Chondrocyte (in vitro differentiated cells): ENCODE measurements at regions not wholly inside any gene's neighbourhood (a gene's known extent, or its start where the extent isn't known, plus 50 kb on each side); places are given as distances from the start of the nearest gene placed in this dataset.
"Not testable (repeated sequence)": the region's sequence is repeated elsewhere in the genome, so short reads cannot be mapped to it uniquely, and the experiment has no call there.

Experiments used
- DNase-seq: peaks from one replicate; pipeline ENCODE4 v3.0.0; 2021; ENCODE audit warnings: mixed read lengths, low spot score
- H3K27ac Mint-ChIP-seq: one replicate; pipeline ENCODE4 v1.8.0; 2021; ENCODE audit warnings: mild to moderate bottlenecking, moderate library complexity, mixed read lengths; ENCODE audit not compliant: unreplicated experiment
- H3K27me3 Mint-ChIP-seq: 2 replicates; pipeline ENCODE4 v1.8.0; 2021; ENCODE audit warnings: low read depth, mixed read lengths
- H3K36me3 Mint-ChIP-seq: 2 replicates; pipeline ENCODE4 v1.8.0; 2021; ENCODE audit warnings: low read depth, mixed read lengths
- H3K4me1 Mint-ChIP-seq: 2 replicates; pipeline ENCODE4 v1.8.0; 2021; ENCODE audit warnings: low read depth, mild to moderate bottlenecking, mixed read lengths
- H3K4me3 Mint-ChIP-seq: one replicate; pipeline ENCODE4 v1.8.0; 2021; ENCODE audit warnings: mild to moderate bottlenecking, moderate library complexity, mixed read lengths; ENCODE audit not compliant: unreplicated experiment
- H3K9me3 Mint-ChIP-seq: 2 replicates; pipeline ENCODE4 v1.8.0; 2021; ENCODE audit warnings: low read depth, mixed read lengths
- TF ChIP-seq, protein P1 (sequence below): fragments of 200-600 bp; sonication (generic); IDR thresholded peaks from 2 replicates; pipeline ENCODE4 v1.5.0; 2021; ENCODE audit warnings: antibody characterized with exemption, mild to moderate bottlenecking, moderate library complexity

DNA sequence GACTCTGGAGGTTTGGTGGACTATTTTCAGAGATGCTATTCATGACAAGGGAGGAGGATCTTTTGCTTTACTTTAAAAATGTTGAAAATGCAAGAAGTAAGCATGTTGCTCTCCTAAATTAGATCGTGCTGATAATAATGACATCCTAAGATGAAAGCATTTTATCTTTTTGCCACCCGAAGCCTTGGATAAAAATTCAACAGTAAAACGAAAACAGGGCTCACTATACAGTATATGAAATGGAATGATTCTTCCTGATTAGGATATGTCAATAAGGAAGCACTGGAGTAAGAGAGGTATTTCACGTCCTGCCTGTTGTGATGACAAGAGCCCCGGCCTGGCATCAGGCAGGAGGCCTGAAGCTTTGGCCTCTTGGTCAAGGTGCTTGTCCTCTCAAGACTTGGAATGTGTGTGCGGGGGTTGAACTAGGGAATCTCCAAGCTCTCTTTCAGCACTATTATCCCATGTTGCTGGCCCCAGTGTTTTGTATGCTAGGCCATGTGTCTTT, 306.0 kb downstream of the MTX2 start:
- Mint-ChIP-seq H3K4me1 (no peaks in the 10 kb centered on the region), H3K36me3 (no peaks in the 10 kb centered on the region), H3K27ac (no peak overlapping the region), H3K4me3 (no peak overlapping the region), H3K9me3 (no peaks in the 10 kb centered on the region), H3K27me3 (peaks cover 40% of the 10 kb centered on the region)
- no peak for DNase-seq
- TF ChIP-seq, protein P1, sequence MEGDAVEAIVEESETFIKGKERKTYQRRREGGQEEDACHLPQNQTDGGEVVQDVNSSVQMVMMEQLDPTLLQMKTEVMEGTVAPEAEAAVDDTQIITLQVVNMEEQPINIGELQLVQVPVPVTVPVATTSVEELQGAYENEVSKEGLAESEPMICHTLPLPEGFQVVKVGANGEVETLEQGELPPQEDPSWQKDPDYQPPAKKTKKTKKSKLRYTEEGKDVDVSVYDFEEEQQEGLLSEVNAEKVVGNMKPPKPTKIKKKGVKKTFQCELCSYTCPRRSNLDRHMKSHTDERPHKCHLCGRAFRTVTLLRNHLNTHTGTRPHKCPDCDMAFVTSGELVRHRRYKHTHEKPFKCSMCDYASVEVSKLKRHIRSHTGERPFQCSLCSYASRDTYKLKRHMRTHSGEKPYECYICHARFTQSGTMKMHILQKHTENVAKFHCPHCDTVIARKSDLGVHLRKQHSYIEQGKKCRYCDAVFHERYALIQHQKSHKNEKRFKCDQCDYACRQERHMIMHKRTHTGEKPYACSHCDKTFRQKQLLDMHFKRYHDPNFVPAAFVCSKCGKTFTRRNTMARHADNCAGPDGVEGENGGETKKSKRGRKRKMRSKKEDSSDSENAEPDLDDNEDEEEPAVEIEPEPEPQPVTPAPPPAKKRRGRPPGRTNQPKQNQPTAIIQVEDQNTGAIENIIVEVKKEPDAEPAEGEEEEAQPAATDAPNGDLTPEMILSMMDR = no peak

DNA sequence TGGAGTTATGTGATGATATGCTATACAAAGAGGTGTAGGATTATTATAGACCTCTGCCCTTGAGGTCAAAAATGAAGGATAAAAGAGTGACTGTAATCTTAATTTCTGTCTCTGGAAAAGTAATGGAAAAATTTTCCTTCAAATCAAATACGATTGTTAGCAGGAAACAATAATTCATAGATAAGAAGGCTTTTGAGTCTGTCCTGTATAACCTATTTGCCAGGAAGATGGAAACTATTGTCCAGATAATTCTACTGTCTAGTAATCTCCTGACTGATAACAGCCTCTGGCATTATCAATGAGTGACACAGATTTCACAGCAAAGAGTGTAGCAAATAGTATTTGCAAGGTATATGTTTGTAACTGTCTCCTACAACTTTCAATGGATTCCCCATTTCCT, 307.8 kb downstream of the MTX2 start:
- Mint-ChIP-seq H3K4me1 (no peaks in the 10 kb centered on the region), H3K27ac (no peak overlapping the region), H3K27me3 (peaks cover 32% of the 10 kb centered on the region), H3K4me3 (no peak overlapping the region), H3K36me3 (no peaks in the 10 kb centered on the region), H3K9me3 (no peaks in the 10 kb centered on the region)
- DNase-seq = no peak
- TF ChIP-seq, protein P1 = no peak

DNA sequence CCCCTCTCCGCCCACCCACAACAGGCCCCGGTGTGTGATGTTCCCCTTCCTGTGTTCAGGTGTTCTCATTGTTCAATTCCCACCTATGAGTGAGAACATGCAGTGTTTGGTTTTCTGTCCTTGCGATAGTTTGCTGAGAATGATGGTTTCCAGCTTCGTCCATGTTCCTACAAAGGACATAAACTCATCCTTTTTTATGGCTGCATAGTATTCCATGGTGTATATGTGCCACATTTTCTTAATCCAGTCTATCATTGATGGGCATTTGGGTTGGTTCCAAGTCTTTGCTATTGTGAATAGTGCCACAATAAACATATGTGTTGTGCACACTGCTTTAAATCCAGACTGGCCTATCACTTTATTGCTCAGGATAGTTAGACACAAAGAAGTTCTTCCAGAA, 309.1 kb downstream of the MTX2 start:
- not testable (repeated sequence) for DNase-seq, H3K27ac Mint-ChIP-seq, H3K4me3 Mint-ChIP-seq, H3K36me3 Mint-ChIP-seq, H3K9me3 Mint-ChIP-seq, H3K4me1 Mint-ChIP-seq
- peaks cover 28% of the 10 kb centered on the region for H3K27me3 Mint-ChIP-seq

DNA sequence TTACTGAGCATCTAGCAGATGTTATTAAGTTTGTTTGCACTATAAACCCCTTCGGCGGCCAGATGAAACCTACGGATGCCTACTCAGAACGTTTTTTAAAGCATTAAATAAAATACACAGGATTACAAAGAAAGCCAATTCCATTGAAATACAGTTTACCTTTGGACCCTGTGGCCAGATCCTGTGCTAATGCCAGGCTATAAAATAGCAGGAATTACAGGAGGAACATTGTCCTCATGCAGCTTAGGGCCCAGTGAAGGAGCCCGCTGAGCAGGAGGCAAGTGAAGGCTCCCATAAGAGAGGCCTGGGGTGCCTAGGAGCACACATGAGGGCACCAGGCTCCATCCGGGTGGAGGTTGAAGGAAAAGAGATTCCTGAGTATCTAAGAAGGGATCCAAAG, 310.4 kb downstream of the MTX2 start:
- peaks cover 10% of the 10 kb centered on the region for H3K4me1 Mint-ChIP-seq
- TF ChIP-seq, protein P1 = no peak
- no peak for DNase-seq
- peaks cover 25% of the 10 kb centered on the region for H3K27me3 Mint-ChIP-seq
- no peak overlapping the region for H3K4me3 Mint-ChIP-seq
- no peak overlapping the region for H3K27ac Mint-ChIP-seq
- no peaks in the 10 kb centered on the region for H3K9me3 Mint-ChIP-seq
- no peaks in the 10 kb centered on the region for H3K36me3 Mint-ChIP-seq

DNA sequence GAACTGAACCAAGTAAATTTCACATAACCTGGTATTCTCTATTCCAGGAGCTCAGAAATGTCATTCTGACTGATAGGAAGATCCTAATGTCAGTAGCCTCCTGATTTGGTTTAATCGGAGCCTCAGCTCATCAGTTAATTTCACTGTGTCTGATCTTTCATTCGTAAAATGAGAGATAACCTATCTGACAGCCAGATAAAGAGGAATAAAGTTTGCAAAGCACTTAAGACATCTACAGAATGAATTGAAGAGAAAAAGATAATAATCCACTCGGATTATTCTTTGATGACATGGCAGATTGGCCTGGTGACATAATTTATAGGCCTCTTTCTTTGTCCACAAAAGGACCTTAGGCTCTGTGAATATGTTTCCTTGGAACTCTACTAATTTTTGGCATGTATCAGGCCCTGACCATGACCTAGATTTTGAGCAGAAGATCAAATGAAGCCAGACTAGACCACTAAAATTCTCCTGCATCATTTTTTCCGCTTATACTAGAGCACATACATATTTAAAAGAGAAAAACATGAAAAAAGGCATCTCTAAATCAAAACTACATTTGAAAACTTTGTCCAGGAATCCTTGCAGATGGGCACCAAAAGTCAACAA, 312.4 kb downstream of the MTX2 start:
- H3K27me3 Mint-ChIP-seq = peaks cover 20% of the 10 kb centered on the region
- no peaks in the 10 kb centered on the region for H3K9me3 Mint-ChIP-seq
- no peak for DNase-seq
- no peak overlapping the region for H3K4me3 Mint-ChIP-seq
- TF ChIP-seq, protein P1 = no peak
- no peak overlapping the region for H3K27ac Mint-ChIP-seq
- peaks cover 10% of the 10 kb centered on the region for H3K4me1 Mint-ChIP-seq
- no peaks in the 10 kb centered on the region for H3K36me3 Mint-ChIP-seq

DNA sequence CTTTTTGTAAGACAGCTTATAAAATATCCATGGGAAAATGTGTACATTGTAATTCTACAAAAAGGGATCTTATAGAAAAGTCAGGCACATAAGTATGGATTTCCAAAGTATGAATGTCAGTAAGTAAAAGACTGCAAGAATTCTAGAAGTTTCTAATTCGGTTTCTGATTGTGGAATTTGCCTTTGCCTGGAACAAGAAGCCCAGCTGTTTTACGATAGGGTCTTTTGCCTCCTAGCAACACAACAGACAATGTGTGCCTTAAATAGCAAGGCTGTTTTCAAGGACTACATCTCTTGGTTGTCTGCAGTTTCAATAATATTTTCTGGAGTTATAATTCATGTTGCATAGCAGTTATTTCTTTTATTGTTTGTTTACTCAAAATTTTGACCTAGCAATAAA, 312.9 kb downstream of the MTX2 start:
- Mint-ChIP-seq H3K27ac (no peak overlapping the region), H3K36me3 (no peaks in the 10 kb centered on the region), H3K4me3 (no peak overlapping the region), H3K4me1 (peaks cover 10% of the 10 kb centered on the region), H3K27me3 (peaks cover 17% of the 10 kb centered on the region), H3K9me3 (no peaks in the 10 kb centered on the region)
- DNase-seq = no peak
- TF ChIP-seq, protein P1 = no peak
